ENCODE measurements at regions not wholly inside any gene's neighbourhood (a gene's known extent, or its start where the extent isn't known, plus 50 kb on each side); places are given as distances from the start of the nearest gene placed in this dataset.

DNA sequence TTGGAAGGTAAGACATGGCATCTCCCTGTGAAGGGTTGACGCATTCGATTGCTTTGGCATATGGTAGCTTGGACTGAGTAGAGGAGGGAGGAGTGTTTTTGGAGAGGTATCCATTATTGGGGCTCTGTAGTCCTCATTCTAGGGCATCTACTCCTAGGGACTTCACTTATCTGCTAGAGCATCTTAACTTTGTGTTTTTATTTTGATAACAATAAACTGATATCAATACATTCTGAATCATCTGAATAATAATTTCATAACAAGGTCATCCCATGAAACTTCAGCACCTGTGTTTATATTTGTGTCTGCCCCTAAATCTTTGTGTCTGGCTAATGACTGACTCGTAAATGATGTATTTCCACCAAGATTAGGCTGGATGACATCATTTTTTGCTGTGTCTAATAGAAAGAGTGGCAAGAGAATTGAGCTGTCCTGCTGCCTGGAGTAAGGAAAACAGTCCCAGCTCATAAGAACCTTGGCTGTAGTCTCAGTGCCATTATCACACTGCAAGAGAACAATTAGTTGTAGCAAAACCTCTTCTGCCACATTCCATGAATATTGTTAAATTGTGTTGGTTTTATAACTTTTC lies 288.5 kb downstream of the PRL start:
- no peak overlapping the region for H3K4me3 Mint-ChIP-seq (ENCODE audit: low read depth)
- H3K27ac Mint-ChIP-seq: no peak overlapping the region
- TF ChIP-seq, protein P1, sequence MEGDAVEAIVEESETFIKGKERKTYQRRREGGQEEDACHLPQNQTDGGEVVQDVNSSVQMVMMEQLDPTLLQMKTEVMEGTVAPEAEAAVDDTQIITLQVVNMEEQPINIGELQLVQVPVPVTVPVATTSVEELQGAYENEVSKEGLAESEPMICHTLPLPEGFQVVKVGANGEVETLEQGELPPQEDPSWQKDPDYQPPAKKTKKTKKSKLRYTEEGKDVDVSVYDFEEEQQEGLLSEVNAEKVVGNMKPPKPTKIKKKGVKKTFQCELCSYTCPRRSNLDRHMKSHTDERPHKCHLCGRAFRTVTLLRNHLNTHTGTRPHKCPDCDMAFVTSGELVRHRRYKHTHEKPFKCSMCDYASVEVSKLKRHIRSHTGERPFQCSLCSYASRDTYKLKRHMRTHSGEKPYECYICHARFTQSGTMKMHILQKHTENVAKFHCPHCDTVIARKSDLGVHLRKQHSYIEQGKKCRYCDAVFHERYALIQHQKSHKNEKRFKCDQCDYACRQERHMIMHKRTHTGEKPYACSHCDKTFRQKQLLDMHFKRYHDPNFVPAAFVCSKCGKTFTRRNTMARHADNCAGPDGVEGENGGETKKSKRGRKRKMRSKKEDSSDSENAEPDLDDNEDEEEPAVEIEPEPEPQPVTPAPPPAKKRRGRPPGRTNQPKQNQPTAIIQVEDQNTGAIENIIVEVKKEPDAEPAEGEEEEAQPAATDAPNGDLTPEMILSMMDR (IDR thresholded peaks at IDR 0.05; ENCODE audit: unreplicated experiment): no peak
- H3K4me1 Mint-ChIP-seq (ENCODE audit: low read depth): peaks cover 25% of the 10 kb centered on the region
- H3K27me3 Mint-ChIP-seq: no peaks in the 10 kb centered on the region
- peaks cover 8% of the 10 kb centered on the region for H3K36me3 Mint-ChIP-seq (ENCODE audit: insufficient read depth)
- DNase-seq (ENCODE audit: low spot score, unreplicated experiment): no peak
- H3K9me3 Mint-ChIP-seq (ENCODE audit: low read depth): peaks cover 3% of the 10 kb centered on the region

DNA sequence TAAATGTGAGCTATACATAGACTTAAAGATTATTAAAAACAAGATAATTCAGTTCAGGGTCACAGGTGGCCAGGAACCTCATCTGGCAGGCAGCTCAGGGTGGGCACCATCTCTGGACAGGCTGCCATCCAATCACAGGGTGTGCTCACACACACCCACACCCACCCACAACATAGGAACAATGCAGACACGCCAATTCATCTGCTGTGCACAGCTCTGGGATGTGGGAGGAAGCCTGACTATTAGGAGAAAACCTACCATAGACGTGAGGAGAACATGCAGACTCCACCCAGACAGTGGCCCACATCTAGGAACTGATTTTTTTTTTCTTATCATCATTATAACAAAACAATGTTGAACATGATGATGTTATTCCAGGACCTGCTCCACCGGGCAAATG lies 286.7 kb downstream of the PRL start:
- Mint-ChIP-seq H3K36me3 (ENCODE audit: insufficient read depth) (peaks cover 10% of the 10 kb centered on the region), H3K4me3 (ENCODE audit: low read depth) (no peak overlapping the region), H3K27me3 (no peaks in the 10 kb centered on the region), H3K27ac (no peak overlapping the region), H3K9me3 (ENCODE audit: low read depth) (peaks cover 3% of the 10 kb centered on the region), H3K4me1 (ENCODE audit: low read depth) (peaks cover 21% of the 10 kb centered on the region)
- no peak for DNase-seq (ENCODE audit: low spot score, unreplicated experiment)
- TF ChIP-seq, protein P1 (IDR thresholded peaks at IDR 0.05; ENCODE audit: unreplicated experiment): no peak

DNA sequence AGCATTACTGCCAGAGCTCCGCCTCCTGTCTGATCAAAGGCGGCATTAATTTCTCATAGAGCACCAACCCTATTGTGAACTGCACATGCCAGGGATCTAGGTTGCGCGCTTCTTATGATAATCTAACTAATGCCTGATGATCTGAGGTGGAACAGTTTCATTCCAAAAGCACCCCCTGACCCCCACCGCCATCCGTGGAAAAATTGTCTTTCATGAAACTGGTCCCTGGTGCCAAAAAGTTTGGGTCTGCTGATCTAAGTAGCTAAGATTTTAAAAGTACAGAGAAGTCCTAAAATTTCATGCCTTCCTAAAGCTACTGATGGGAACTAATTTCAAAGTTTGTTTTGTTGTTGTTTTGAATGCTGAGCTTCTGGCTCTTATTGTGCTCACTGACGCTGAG lies 281.6 kb downstream of the PRL start:
- no peaks in the 10 kb centered on the region for H3K9me3 Mint-ChIP-seq (ENCODE audit: low read depth)
- H3K36me3 Mint-ChIP-seq (ENCODE audit: insufficient read depth): peaks cover 7% of the 10 kb centered on the region

DNA sequence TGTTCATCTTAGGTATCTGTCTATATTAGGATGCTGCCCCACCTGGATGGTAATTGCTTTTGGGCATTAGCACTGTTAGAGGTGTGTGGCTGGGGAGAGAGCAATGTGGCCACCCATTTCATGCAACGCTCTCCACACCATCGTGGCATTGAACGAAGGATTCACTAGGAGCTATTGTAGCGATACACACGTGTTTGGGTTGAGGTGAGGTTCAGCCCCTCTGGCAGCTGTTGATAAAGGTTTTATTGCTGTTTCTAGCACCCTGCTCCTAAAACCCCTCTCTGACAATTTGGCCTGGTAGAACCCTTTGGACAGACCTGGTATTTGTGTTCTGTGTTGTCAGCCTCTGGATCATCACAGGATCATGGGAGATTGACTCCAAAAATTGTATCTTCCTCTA lies 280.9 kb downstream of the PRL start:
- TF ChIP-seq, protein P1 (IDR thresholded peaks at IDR 0.05; ENCODE audit: unreplicated experiment): no peak
- Mint-ChIP-seq H3K27me3 (no peaks in the 10 kb centered on the region), H3K4me3 (ENCODE audit: low read depth) (no peak overlapping the region), H3K9me3 (ENCODE audit: low read depth) (no peaks in the 10 kb centered on the region), H3K36me3 (ENCODE audit: insufficient read depth) (peaks cover 7% of the 10 kb centered on the region), H3K27ac (no peak overlapping the region), H3K4me1 (ENCODE audit: low read depth) (peaks cover 5% of the 10 kb centered on the region)
- no peak for DNase-seq (ENCODE audit: low spot score, unreplicated experiment)

More for the DNA sequence above, 281.6 kb downstream of the PRL start:
- TF ChIP-seq, protein P1 (IDR thresholded peaks at IDR 0.05; ENCODE audit: unreplicated experiment): no peak
- Mint-ChIP-seq H3K27me3 (no peaks in the 10 kb centered on the region), H3K27ac (no peak overlapping the region), H3K4me3 (ENCODE audit: low read depth) (no peak overlapping the region), H3K4me1 (ENCODE audit: low read depth) (peaks cover 5% of the 10 kb centered on the region)
- no peak for DNase-seq (ENCODE audit: low spot score, unreplicated experiment)

DNA sequence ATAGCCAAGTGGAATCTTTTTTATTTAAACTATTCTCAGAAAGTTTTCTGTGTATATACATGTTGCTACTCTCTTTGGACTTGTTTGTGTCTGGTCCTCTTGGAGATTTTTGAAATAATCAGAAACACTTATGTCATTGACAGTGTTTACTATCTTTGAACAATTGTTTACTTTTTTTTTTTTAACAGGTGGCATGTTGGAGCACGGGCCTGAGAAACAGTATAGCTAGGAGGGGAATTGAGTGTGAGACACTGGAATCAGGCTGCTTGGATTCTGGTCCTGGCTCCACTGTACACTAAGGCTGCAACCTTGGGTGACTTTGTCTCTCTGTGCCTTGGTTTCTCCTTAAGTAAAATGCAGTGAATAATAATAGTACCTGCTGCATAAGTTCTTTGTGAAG lies 279.6 kb downstream of the PRL start:
- no peaks in the 10 kb centered on the region for H3K27me3 Mint-ChIP-seq
- peaks cover 3% of the 10 kb centered on the region for H3K9me3 Mint-ChIP-seq (ENCODE audit: low read depth)
- DNase-seq (ENCODE audit: low spot score, unreplicated experiment): no peak
- TF ChIP-seq, protein P1 (IDR thresholded peaks at IDR 0.05; ENCODE audit: unreplicated experiment): no peak
- H3K36me3 Mint-ChIP-seq (ENCODE audit: insufficient read depth): peaks cover 9% of the 10 kb centered on the region
- H3K27ac Mint-ChIP-seq: peak overlapping the region; percentile 86
- H3K4me1 Mint-ChIP-seq (ENCODE audit: low read depth): peaks cover 5% of the 10 kb centered on the region
- no peak overlapping the region for H3K4me3 Mint-ChIP-seq (ENCODE audit: low read depth)
